Endothelial cell of umbilical vein (primary cell): ENCODE measurements at regions not wholly inside any gene's neighbourhood (a gene's known extent, or its start where the extent isn't known, plus 50 kb on each side); places are given as distances from the start of the nearest gene placed in this dataset.

Experiments used
- BruUV-seq: library from RNA; stranded (reverse); fragments of 400-500 nt; replicated peaks from 2 replicates; lab custom pipeline; 2021; lab: Mats Ljungman, UMichigan
- CTCF ChIA-PET: fragments of 300-600, 350-600 bp; sonication (Branson Sonifier 250); formaldehyde crosslinking; loops from one replicate; lab custom pipeline; 2021; ENCODE audit warnings: antibody characterized with exemption, inconsistent platforms; lab: Charles Lee
- POLR2A ChIA-PET: fragments of 300-600, 350-600 bp; sonication (Branson Sonifier 250); formaldehyde crosslinking; loops from one replicate; lab custom pipeline; 2021; ENCODE audit warnings: antibody characterized with exemption, inconsistent platforms; lab: Charles Lee
- DNase-seq: peaks from one replicate; pipeline ENCODE4 v3.0.0-alpha.2; 2011; ENCODE audit warnings: low read depth, low spot score
- FAIRE-seq: peaks from 2 replicates; lab custom pipeline; 2011; peaks lifted over from hg19 to GRCh38; lab: Jason Lieb, UNC
- H2AFZ ChIP-seq: 2 replicates; pipeline ENCODE4 v1.6.0; 2012; ENCODE audit warnings: low read depth, low read length, control low read depth, inconsistent platforms
- H3K27ac ChIP-seq: 2 replicates; pipeline ENCODE4 v1.5.1; 2011; ENCODE audit warnings: low read depth, mild to moderate bottlenecking, control low read depth, low read length, moderate library complexity; ENCODE audit not compliant: insufficient read depth
- H3K27me3 ChIP-seq, 2 experiments: 2 replicates each; pipeline versions ENCODE4 v1.6.0 to v1.6.1; 2011; ENCODE audit warnings: low read length in 2 of 2, mixed read lengths in 1 of 2; ENCODE audit not compliant: control insufficient read depth in 2 of 2, insufficient read depth in 2 of 2
- H3K36me3 ChIP-seq, 2 experiments: 2 replicates in 1 of 2; 3 replicates in 1 of 2; pipeline ENCODE4 v1.5.1; 2011; ENCODE audit warnings: low read length in 2 of 2, mild to moderate bottlenecking in 1 of 2, moderate library complexity in 1 of 2; ENCODE audit not compliant: control insufficient read depth in 2 of 2, insufficient read depth in 2 of 2; ENCODE audit errors: extremely low read depth in 1 of 2
- H3K4me1 ChIP-seq: 3 replicates; pipeline ENCODE4 v1.5.1; 2011; ENCODE audit warnings: mild to moderate bottlenecking, low read length; ENCODE audit not compliant: control insufficient read depth, insufficient read depth; ENCODE audit errors: extremely low read depth
- H3K4me2 ChIP-seq: 2 replicates; pipeline ENCODE4 v1.6.1; 2011; ENCODE audit warnings: low read length, control low read depth, mixed read lengths; ENCODE audit not compliant: insufficient read depth
- H3K4me3 ChIP-seq, 3 experiments: fragments of 200-600 bp in 1 of 3; sonication (generic), shearing (Covaris generic) in 1 of 3; replicated peaks in 1 of 3; 2 replicates each; pipeline ENCODE4 v1.5.1; 2011 to 2016; ENCODE audit warnings: control low read depth in 3 of 3, low read length in 3 of 3, mild to moderate bottlenecking in 2 of 3, inconsistent platforms in 1 of 3, low read depth in 1 of 3, moderate library complexity in 1 of 3; ENCODE audit not compliant: insufficient read depth in 1 of 3
- H3K79me2 ChIP-seq: 2 replicates; pipeline ENCODE4 v1.6.0; 2012; ENCODE audit warnings: low read length, inconsistent platforms; ENCODE audit not compliant: control insufficient read depth, insufficient read depth
- H3K9ac ChIP-seq: replicated peaks from 2 replicates; pipeline ENCODE3; 2011; ENCODE audit warnings: low read length, control low read depth; ENCODE audit not compliant: insufficient read depth; ENCODE audit errors: extremely low read depth
- H3K9me1 ChIP-seq: replicated peaks from 3 replicates; pipeline ENCODE4 v1.6.0; 2011; ENCODE audit warnings: mild to moderate bottlenecking, low read length; ENCODE audit not compliant: control insufficient read depth, insufficient read depth; ENCODE audit errors: extremely low read depth
- H3K9me3 ChIP-seq: replicated peaks from 2 replicates; pipeline ENCODE4 v1.5.1; 2012; ENCODE audit warnings: low read length, inconsistent platforms; ENCODE audit not compliant: control insufficient read depth, insufficient read depth
- H4K20me1 ChIP-seq: replicated peaks from 2 replicates; pipeline ENCODE3; 2011; ENCODE audit warnings: mild to moderate bottlenecking, low read length; ENCODE audit not compliant: control insufficient read depth, insufficient read depth; ENCODE audit errors: extremely low read depth
- FOS ChIP-seq: IDR thresholded peaks from 2 replicates; pipeline ENCODE4 v1.6.1; 2011; ENCODE audit warnings: mild to moderate bottlenecking, low read length, moderate library complexity, borderline replicate concordance; ENCODE audit not compliant: insufficient read depth
- JUN ChIP-seq: IDR thresholded peaks from 2 replicates; pipeline ENCODE4 v1.6.1; 2011; ENCODE audit warnings: borderline replicate concordance, low read depth; ENCODE audit not compliant: insufficient read length, insufficient read depth
- MYC ChIP-seq: IDR thresholded peaks from one replicate; pipeline ENCODE4 v1.6.1; 2011; ENCODE audit warnings: mild to moderate bottlenecking, low read depth, low read length
- POLR2AphosphoS5 ChIP-seq: IDR thresholded peaks from 2 replicates; pipeline ENCODE4 v1.6.1; 2012; ENCODE audit warnings: low read depth, mild to moderate bottlenecking, control low read depth, low read length, moderate library complexity; ENCODE audit not compliant: insufficient read depth
- dilution Hi-C: fragments of 300-500 bp; cut with MboI; formaldehyde crosslinking; loops from one replicate; pipeline ENCODE4 v1.15.0; 2019; ENCODE audit warnings: low sequenced_read_pairs; ENCODE audit not compliant: extremely low pct_ligation_motif_present
- intact Hi-C: fragments of 100-400 bp; cut with micrococcal nuclease; formaldehyde crosslinking; loops from one replicate; pipeline ENCODE4 v1.10.0; 2022

GRCh38 chr2:2621855-2622254 lies 290.8 kb upstream of the MYT1L start:
- Histone ChIP-seq H3K27me3 (no peaks in the 10 kb centered on the region), H3K4me3 (no peak overlapping the region), H3K4me2 (no peak overlapping the region), H3K79me2 (no peaks in the 10 kb centered on the region), H3K4me1 (no peaks in the 10 kb centered on the region), H3K9me1 (no peaks in the 10 kb centered on the region), H3K36me3 (no peaks in the 10 kb centered on the region), H4K20me1 (no peaks in the 10 kb centered on the region), H3K9ac (no peak overlapping the region), H2AFZ (no peak overlapping the region), H3K27ac (no peak overlapping the region), H3K9me3 (peaks cover 6% of the 10 kb centered on the region)
- dilution Hi-C loops, result no loop called here
- BruUV-seq, result no TSS peak
- FAIRE-seq, result no peak
- POLR2A ChIA-PET, result no interaction called here
- TF ChIP-seq POLR2AphosphoS5, result no peak
- TF ChIP-seq JUN, result no peak
- TF ChIP-seq FOS, result no peak
- intact Hi-C loops, result no loop called here
- CTCF ChIA-PET, result no interaction called here
- DNase-seq, result no peak

DNA sequence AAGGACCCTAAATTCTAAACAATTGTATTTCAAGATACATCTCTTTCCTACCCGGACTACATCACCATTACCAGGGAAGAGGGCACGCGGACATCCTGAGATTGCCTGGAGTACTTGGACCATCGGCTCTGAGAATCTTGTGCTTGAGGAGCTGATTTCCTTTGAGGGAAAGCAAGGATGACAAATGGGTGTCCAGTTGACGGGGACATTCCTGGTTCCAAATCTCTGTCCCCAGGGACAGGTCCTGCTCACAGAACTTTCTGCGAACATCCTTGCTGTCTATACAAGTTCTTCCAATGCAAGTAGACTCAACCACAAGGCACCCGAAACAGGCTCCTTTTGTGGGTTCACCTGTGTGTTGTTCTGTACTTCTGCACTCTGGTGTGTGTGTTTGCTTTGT lies 289.5 kb upstream of the MYT1L start:
- H4K20me1 ChIP-seq, result no peaks in the 10 kb centered on the region
- H3K27ac ChIP-seq, result no peak overlapping the region
- TF ChIP-seq MYC, result no peak
- no peak overlapping the region for H3K9ac ChIP-seq
- H3K9me1 ChIP-seq, result no peaks in the 10 kb centered on the region
- no peaks in the 10 kb centered on the region for H3K27me3 ChIP-seq
- BruUV-seq, result no TSS peak
- CTCF ChIA-PET, result no interaction called here
- H3K4me3 ChIP-seq, result no peak overlapping the region
- H3K9me3 ChIP-seq, result peaks cover 6% of the 10 kb centered on the region
- FAIRE-seq (no peak), DNase-seq (no peak)
- no peaks in the 10 kb centered on the region for H3K4me1 ChIP-seq
- intact Hi-C loops, result no loop called here
- no peaks in the 10 kb centered on the region for H3K36me3 ChIP-seq
- H3K4me2 ChIP-seq, result no peak overlapping the region
- H3K79me2 ChIP-seq, result no peaks in the 10 kb centered on the region
- POLR2A ChIA-PET, result no interaction called here
- H2AFZ ChIP-seq, result no peak overlapping the region
- dilution Hi-C loops, result no loop called here
